MM.1S (cell line): ENCODE measurements at regions not wholly inside any gene's neighbourhood (a gene's known extent, or its start where the extent isn't known, plus 50 kb on each side); places are given as distances from the start of the nearest gene placed in this dataset.

Experiments used
- DNase-seq: peaks from one replicate; pipeline ENCODE4 v3.0.0-alpha.2; 2015
- H2AFZ ChIP-seq: fragments of 300-600 bp; sonication (generic); 2 replicates; pipeline ENCODE4 v1.6.0; 2016; ENCODE audit warnings: antibody characterized with exemption, low read length
- H3F3A ChIP-seq: fragments of 300-600 bp; sonication (generic); 2 replicates; pipeline ENCODE4 v1.6.1; 2016; ENCODE audit warnings: mild to moderate bottlenecking, antibody characterized with exemption, low read length, moderate library complexity, mixed read lengths; ENCODE audit not compliant: insufficient read depth
- H3K27ac ChIP-seq: fragments of 300-600 bp; sonication (generic); 2 replicates; pipeline ENCODE4 v1.5.1; 2016; ENCODE audit warnings: mild to moderate bottlenecking, low read length
- H3K27me3 ChIP-seq: fragments of 300-600 bp; sonication (generic); replicated peaks from 2 replicates; pipeline ENCODE4 v1.6.0; 2016; ENCODE audit warnings: low read length; ENCODE audit not compliant: insufficient read depth
- H3K36me3 ChIP-seq: fragments of 300-600 bp; sonication (generic); replicated peaks from 2 replicates; pipeline ENCODE4 v1.6.1; 2016; ENCODE audit warnings: mild to moderate bottlenecking, low read length, mixed read lengths; ENCODE audit not compliant: insufficient read depth
- H3K4me1 ChIP-seq: fragments of 300-600 bp; sonication (generic); 2 replicates; pipeline ENCODE4 v1.6.1; 2016; ENCODE audit warnings: low read length, mixed read lengths
- H3K4me2 ChIP-seq: fragments of 300-600 bp; sonication (generic); 2 replicates; pipeline ENCODE4 v1.6.0; 2016; ENCODE audit warnings: low read depth, low read length
- H3K4me3 ChIP-seq: fragments of 300-600 bp; sonication (generic); 2 replicates; pipeline ENCODE4 v1.5.1; 2016; ENCODE audit warnings: low read length, mixed read lengths
- H3K79me2 ChIP-seq: fragments of 300-600 bp; sonication (generic); 2 replicates; pipeline ENCODE4 v1.6.1; 2016; ENCODE audit warnings: mixed run types, low read length, mixed read lengths
- H3K9ac ChIP-seq: fragments of 300-600 bp; sonication (generic); 2 replicates; pipeline ENCODE4 v1.6.1; 2016; ENCODE audit warnings: low read length, mixed read lengths
- H3K9me2 ChIP-seq: fragments of 300-600 bp; sonication (generic); replicated peaks from 2 replicates; pipeline ENCODE4 v1.6.1; 2016; ENCODE audit warnings: mild to moderate bottlenecking, low read length, mixed read lengths; ENCODE audit not compliant: insufficient read depth
- H3K9me3 ChIP-seq: fragments of 300-600 bp; sonication (generic); replicated peaks from 2 replicates; pipeline ENCODE4 v1.6.1; 2016; ENCODE audit warnings: mild to moderate bottlenecking, low read length, mixed read lengths; ENCODE audit not compliant: insufficient read depth
- H4K20me1 ChIP-seq: fragments of 300-600 bp; sonication (generic); 2 replicates; pipeline ENCODE4 v1.6.1; 2016; ENCODE audit warnings: mild to moderate bottlenecking, low read length, moderate library complexity, mixed read lengths; ENCODE audit not compliant: insufficient read depth
- CTCF ChIP-seq: fragments of 300-600 bp; sonication (generic); IDR thresholded peaks from 2 replicates; pipeline ENCODE4 v1.5.1; 2016; ENCODE audit warnings: antibody characterized with exemption, low read length, mixed read lengths
- EZH2 ChIP-seq: fragments of 300-600 bp; sonication (generic); optimal IDR thresholded peaks from 2 replicates; pipeline ENCODE3; 2017; ENCODE audit warnings: low read depth, mild to moderate bottlenecking, antibody characterized with exemption, low read length, mixed read lengths
- EZH2phosphoT487 ChIP-seq: fragments of 300-600 bp; sonication (generic); IDR thresholded peaks from 2 replicates; pipeline ENCODE4 v1.6.1; 2018; ENCODE audit warnings: antibody characterized with exemption, low read length

- Histone ChIP-seq H3K9me3 (no peaks in the 10 kb centered on the region), H3K79me2 (no peaks in the 10 kb centered on the region), H3K27me3 (no peaks in the 10 kb centered on the region), H3K4me3 (no peak overlapping the region), H2AFZ (no peak overlapping the region), H3K27ac (no peak overlapping the region), H4K20me1 (no peaks in the 10 kb centered on the region), H3K9ac (no peak overlapping the region), H3K4me2 (no peak overlapping the region), H3F3A (no peaks in the 10 kb centered on the region), H3K36me3 (no peaks in the 10 kb centered on the region), H3K9me2 (no peaks in the 10 kb centered on the region), H3K4me1 (no peaks in the 10 kb centered on the region)
- TF ChIP-seq CTCF = peak; percentile 12; the same call in 1 of the 2 replicates
- no peak for TF ChIP-seq EZH2phosphoT487
- DNase-seq = peak; percentile 26
Measured at GRCh38 chr7:118731854-118732253, 507.4 kb downstream of the ANKRD7 start.

GRCh38 chr7:118734541-118734940 is 510.0 kb downstream of the ANKRD7 start:
- Histone ChIP-seq H3K27ac (no peak overlapping the region), H4K20me1 (no peaks in the 10 kb centered on the region), H2AFZ (no peak overlapping the region), H3K9me3 (no peaks in the 10 kb centered on the region), H3K4me2 (no peak overlapping the region), H3K4me3 (no peak overlapping the region), H3K9me2 (no peaks in the 10 kb centered on the region), H3K9ac (no peak overlapping the region), H3K79me2 (no peaks in the 10 kb centered on the region), H3K4me1 (no peaks in the 10 kb centered on the region), H3K36me3 (no peaks in the 10 kb centered on the region), H3K27me3 (no peaks in the 10 kb centered on the region), H3F3A (no peaks in the 10 kb centered on the region)
- no peak for TF ChIP-seq EZH2phosphoT487
- no peak for TF ChIP-seq CTCF
- no peak for TF ChIP-seq EZH2
- DNase-seq = no peak

- Histone ChIP-seq H3K4me2 (no peak overlapping the region), H3K27me3 (no peaks in the 10 kb centered on the region), H3K27ac (no peak overlapping the region), H2AFZ (no peak overlapping the region), H3K4me1 (no peaks in the 10 kb centered on the region), H3K79me2 (no peaks in the 10 kb centered on the region), H3F3A (no peaks in the 10 kb centered on the region), H3K9ac (no peak overlapping the region), H3K9me3 (no peaks in the 10 kb centered on the region), H3K4me3 (no peak overlapping the region), H3K36me3 (no peaks in the 10 kb centered on the region), H3K9me2 (no peaks in the 10 kb centered on the region), H4K20me1 (no peaks in the 10 kb centered on the region)
- DNase-seq = no peak
- no peak for TF ChIP-seq EZH2
- no peak for TF ChIP-seq CTCF
Measured at GRCh38 chr7:118735441-118735840, 510.9 kb downstream of the ANKRD7 start.

GRCh38 chr7:118737935-118738334 is 513.4 kb downstream of the ANKRD7 start:
- no peaks in the 10 kb centered on the region for H4K20me1 ChIP-seq
- no peaks in the 10 kb centered on the region for H3F3A ChIP-seq
- H3K4me3 ChIP-seq = no peak overlapping the region
- no peaks in the 10 kb centered on the region for H3K9me2 ChIP-seq
- TF ChIP-seq EZH2 (no peak), EZH2phosphoT487 (no peak), CTCF (no peak)
- no peaks in the 10 kb centered on the region for H3K4me1 ChIP-seq
- H3K9me3 ChIP-seq = no peaks in the 10 kb centered on the region
- DNase-seq = no peak
- H3K4me2 ChIP-seq = no peak overlapping the region
- H2AFZ ChIP-seq = no peak overlapping the region
- H3K36me3 ChIP-seq = no peaks in the 10 kb centered on the region
- no peaks in the 10 kb centered on the region for H3K79me2 ChIP-seq
- no peak overlapping the region for H3K9ac ChIP-seq
- no peak overlapping the region for H3K27ac ChIP-seq
- H3K27me3 ChIP-seq = no peaks in the 10 kb centered on the region
